HepG2 (cell line): ENCODE measurements at regions not wholly inside any gene's neighbourhood (a gene's known extent, or its start where the extent isn't known, plus 50 kb on each side); places are given as distances from the start of the nearest gene placed in this dataset.

Source experiments
- ATAC-seq: fragments of 200-7000 bp; cut with Tn5 transposase; 3 replicates; pipeline ENCODE4 v1.9.1; 2020; ENCODE audit warnings: mild to moderate bottlenecking, moderate library complexity
- BruUV-seq: library from RNA; stranded (reverse); fragments of 400-500 nt; replicated peaks from 2 replicates; lab custom pipeline; 2021; lab: Mats Ljungman, UMichigan
- CTCF ChIA-PET: fragments of 300-600 bp; formaldehyde crosslinking; extraction: SDS; loops from one replicate; lab custom pipeline; 2021; ENCODE audit warnings: low total read pairs, inconsistent platforms, low intra/inter-chr PET ratio; lab: Yijun Ruan, JAX
- POLR2A ChIA-PET: fragments of 350-600 bp; sonication (Branson Sonifier 250); formaldehyde crosslinking; loops from one replicate; lab custom pipeline; 2020; ENCODE audit warnings: antibody characterized with exemption, inconsistent platforms; lab: Yijun Ruan, JAX
- DNase-seq: peaks from one replicate; pipeline ENCODE4 v3.0.0-alpha.2; 2015; ENCODE audit warnings: low spot score
- FAIRE-seq: peaks from 3 replicates; lab custom pipeline; 2011; peaks lifted over from hg19 to GRCh38; lab: Jason Lieb, UNC
- H2AFZ ChIP-seq: one replicate; pipeline ENCODE4 v1.6.1; 2011; ENCODE audit warnings: low read length, inconsistent platforms
- H3K27ac ChIP-seq: fragments of 300-600 bp; 3 replicates; pipeline ENCODE4 v1.8.0; 2011; ENCODE audit warnings: mixed run types, mild to moderate bottlenecking, mixed read lengths, low read length, inconsistent platforms; ENCODE audit not compliant: insufficient read depth; ENCODE audit errors: extremely low read length
- H3K27me3 ChIP-seq, 2 experiments: fragments of 200-600 bp in 1 of 2; 2 replicates in 1 of 2; 3 replicates in 1 of 2; pipeline versions ENCODE4 v1.6.0 to v1.8.0; 2011; ENCODE audit warnings: low read length in 2 of 2, mild to moderate bottlenecking in 2 of 2, moderate library complexity in 2 of 2, inconsistent platforms in 1 of 2; ENCODE audit not compliant: insufficient read depth in 2 of 2, control insufficient read depth in 1 of 2
- H3K36me3 ChIP-seq, 2 experiments: fragments of 200-600 bp in 1 of 2; replicated peaks in 1 of 2; 2 replicates in 1 of 2; 3 replicates in 1 of 2; pipeline versions ENCODE4 v1.5.1 to v1.8.0; 2011; ENCODE audit warnings: low read length in 2 of 2, inconsistent platforms in 1 of 2; ENCODE audit not compliant: insufficient read depth in 2 of 2, control insufficient read depth in 1 of 2
- H3K4me1 ChIP-seq: 2 replicates; pipeline ENCODE4 v1.5.1; 2012; ENCODE audit warnings: low read length, inconsistent platforms; ENCODE audit not compliant: insufficient read depth
- H3K4me2 ChIP-seq: 2 replicates; pipeline ENCODE4 v1.6.0; 2011; ENCODE audit warnings: low read depth, low read length, inconsistent platforms
- H3K4me3 ChIP-seq, 3 experiments: fragments of 200-600 bp in 1 of 3; sonication (generic), shearing (Covaris generic) in 1 of 3; replicated peaks in 1 of 3; 2 replicates each; pipeline ENCODE4 v1.5.1; 2011 to 2016; ENCODE audit warnings: low read length in 3 of 3, inconsistent platforms in 2 of 3, low read depth in 2 of 3, mild to moderate bottlenecking in 2 of 3, control low read depth in 1 of 3, mixed read lengths in 1 of 3; ENCODE audit not compliant: insufficient read depth in 1 of 3
- H3K79me2 ChIP-seq: one replicate; pipeline ENCODE4 v1.6.1; 2011; ENCODE audit warnings: low read length, inconsistent platforms; ENCODE audit not compliant: insufficient read depth
- H3K9ac ChIP-seq: 2 replicates; pipeline ENCODE4 v1.6.0; 2011; ENCODE audit warnings: mild to moderate bottlenecking, low read depth, low read length, inconsistent platforms; ENCODE audit not compliant: insufficient read depth
- H3K9me3 ChIP-seq: 2 replicates; pipeline ENCODE4 v1.5.1; 2012; ENCODE audit warnings: mild to moderate bottlenecking, low read length
- H4K20me1 ChIP-seq: 2 replicates; pipeline ENCODE4 v1.6.0; 2011; ENCODE audit warnings: inconsistent platforms, mild to moderate bottlenecking, low read length, moderate library complexity; ENCODE audit not compliant: insufficient read depth
- DMTF1 ChIP-seq: sonication (generic); formaldehyde crosslinking; IDR thresholded peaks from 2 replicates; pipeline ENCODE4 v1.4.0; 2020; ENCODE audit warnings: mild to moderate bottlenecking, missing genetic modification reagents
- EED ChIP-seq: sonication (generic); formaldehyde crosslinking; IDR thresholded peaks from 2 replicates; pipeline ENCODE4 v1.5.0; 2020; ENCODE audit warnings: mild to moderate bottlenecking, missing genetic modification reagents
- KAT8 ChIP-seq: IDR thresholded peaks from 2 replicates; pipeline ENCODE4 v1.6.1; 2016; ENCODE audit warnings: missing genetic modification reagents, missing compliant biosample characterization
- LRRFIP1 ChIP-seq: sonication (generic); formaldehyde crosslinking; conservative IDR thresholded peaks from 2 replicates; pipeline ENCODE4 v1.4.0; 2020; ENCODE audit warnings: missing genetic modification reagents
- MAFF ChIP-seq: IDR thresholded peaks from 2 replicates; pipeline ENCODE4 v1.6.1; 2011; ENCODE audit warnings: low read depth, low read length, improper control_type of control experiment
- MAFK ChIP-seq, 2 experiments: IDR thresholded peaks in 1 of 2; conservative IDR thresholded peaks in 1 of 2; 2 replicates each; pipeline ENCODE4 v1.6.1; 2011; ENCODE audit warnings: improper control_type of control experiment in 2 of 2, low read length in 2 of 2
- NR3C1 ChIP-seq: sonication (generic); formaldehyde crosslinking; IDR thresholded peaks from 2 replicates; pipeline ENCODE4 v1.4.0; 2020; ENCODE audit warnings: missing genetic modification reagents
- POGK ChIP-seq: sonication (generic); formaldehyde crosslinking; conservative IDR thresholded peaks from 2 replicates; pipeline ENCODE4 v1.8.0; 2022; ENCODE audit warnings: mild to moderate bottlenecking, moderate library complexity, missing genetic modification reagents
- RXRA ChIP-seq: sonication (generic); formaldehyde crosslinking; IDR thresholded peaks from 2 replicates; pipeline ENCODE4 v1.5.1; 2020; ENCODE audit warnings: missing genetic modification reagents
- TOE1 ChIP-seq: sonication (generic); formaldehyde crosslinking; IDR thresholded peaks from 2 replicates; pipeline ENCODE4 v1.4.0; 2020; ENCODE audit warnings: mild to moderate bottlenecking, missing genetic modification reagents
- ZNF432 ChIP-seq: sonication (generic); formaldehyde crosslinking; IDR thresholded peaks from 2 replicates; pipeline ENCODE4 v1.5.0; 2020; ENCODE audit warnings: missing genetic modification reagents, mild to moderate bottlenecking, borderline replicate concordance
- ZNF780A ChIP-seq: sonication (generic); formaldehyde crosslinking; IDR thresholded peaks from 2 replicates; pipeline ENCODE4 v1.8.0; 2022; ENCODE audit warnings: mild to moderate bottlenecking, missing genetic modification reagents, moderate library complexity
- whole genome bisulfite sequencing: methylation state at CpG from one replicate; pipeline ENCODE4 v1.1.6; 2017; ENCODE audit warnings: low lambda C conversion rate; 5-methylcytosine and 5-hydroxymethylcytosine counted together
- in situ Hi-C: cut with HindIII; loops from 2 replicates; pipeline ENCODE4 v1.10.0; 2017; ENCODE audit warnings: low pct_unique_long_range_greater_than_20kb; ENCODE audit not compliant: extremely low pct_ligation_motif_present
- intact Hi-C: fragments of 100-400 bp; cut with micrococcal nuclease; formaldehyde crosslinking; loops from one replicate; pipeline ENCODE4 v1.10.0; 2022; ENCODE audit not compliant: unreplicated experiment

- no peaks in the 10 kb centered on the region for H3K27me3 ChIP-seq
- DNase-seq (no peak), FAIRE-seq (no peak), ATAC-seq (no peak)
- no TSS peak for BruUV-seq
- TF ChIP-seq MAFF (peak; percentile 34; the same call in 1 of the 2 replicates), ZNF432 (CRISPR knock-in tag) (no peak), MAFK (conservative IDR thresholded peaks at IDR 0.05 in 1 of 2, IDR thresholded peaks at IDR 0.05 in 1 of 2; ENCODE audit: low read length in 2 of 2) (peak in 1 of 2 experiments; percentile 57; a peak in 2 of 4 replicates)
- H2AFZ ChIP-seq, result no peak overlapping the region
- no peak overlapping the region for H3K4me2 ChIP-seq
- H3K79me2 ChIP-seq, result no peaks in the 10 kb centered on the region
- H3K4me1 ChIP-seq, result no peaks in the 10 kb centered on the region
- no peak overlapping the region for H3K9ac ChIP-seq
- H4K20me1 ChIP-seq, result no peaks in the 10 kb centered on the region
- no peaks in the 10 kb centered on the region for H3K36me3 ChIP-seq
- POLR2A ChIA-PET, result no interaction called here
- in situ Hi-C loops, result no loop called here
- no peak overlapping the region for H3K4me3 ChIP-seq
- CTCF ChIA-PET, result no interaction called here
- H3K27ac ChIP-seq, result no peak overlapping the region
- intact Hi-C loops, result no loop called here
- H3K9me3 ChIP-seq, result no peaks in the 10 kb centered on the region
These were observed 79.9 kb upstream of the SATB1 start for GRCh38 chr3:18505056-18505455.

GRCh38 chr3:18501679-18502343 lies 76.7 kb upstream of the SATB1 start:
- DNase-seq (no peak), ATAC-seq (no peak), FAIRE-seq (no peak)
- intact Hi-C loops (no loop called here), in situ Hi-C loops (no loop called here)
- Histone ChIP-seq H3K9me3 (no peaks in the 10 kb centered on the region), H3K4me3 (no peak overlapping the region), H4K20me1 (no peaks in the 10 kb centered on the region), H3K79me2 (no peaks in the 10 kb centered on the region), H3K9ac (no peak overlapping the region), H3K4me2 (no peak overlapping the region), H2AFZ (no peak overlapping the region), H3K4me1 (no peaks in the 10 kb centered on the region), H3K27ac (no peak overlapping the region), H3K27me3 (no peaks in the 10 kb centered on the region), H3K36me3 (no peaks in the 10 kb centered on the region)
- ChIA-PET CTCF (no interaction called here), POLR2A (no interaction called here)
- 5% methylated on average over 1 of the region's 1 CpG for WGBS
- no TSS peak for BruUV-seq
- TF ChIP-seq KAT8 (CRISPR knock-in tag) (no peak), POGK (CRISPR knock-in tag) (no peak), TOE1 (CRISPR knock-in tag) (no peak), RXRA (CRISPR knock-in tag) (no peak), LRRFIP1 (CRISPR knock-in tag) (no peak), ZNF780A (no peak), NR3C1 (no peak), EED (CRISPR knock-in tag) (no peak), DMTF1 (CRISPR knock-in tag) (no peak)
